GM19023 (cell line): ENCODE measurements at regions not wholly inside any gene's neighbourhood (a gene's known extent, or its start where the extent isn't known, plus 50 kb on each side); places are given as distances from the start of the nearest gene placed in this dataset.
A peak's percentile ranks its signal among the peaks of the same experiment; 100 is the strongest.

Experiments
- ATAC-seq: cut with Tn5 transposase; IDR thresholded peaks from one replicate; pipeline ENCODE4 v1.9.1; 2021; ENCODE audit warnings: mild to moderate bottlenecking, moderate library complexity; ENCODE audit not compliant: unreplicated experiment

GRCh38 chr3:104575634-104576033, 791.1 kb upstream of the ALCAM start:
- no peak for ATAC-seq

GRCh38 chr3:104578558-104578957, 788.2 kb upstream of the ALCAM start:
- no peak for ATAC-seq

- no peak for ATAC-seq
These were observed 784.6 kb upstream of the ALCAM start for GRCh38 chr3:104582092-104582491.

GRCh38 chr3:104584682-104585081, 782.0 kb upstream of the ALCAM start:
- ATAC-seq, result no peak

- no peak for ATAC-seq
These were observed 780.4 kb upstream of the ALCAM start for GRCh38 chr3:104586344-104586743.

GRCh38 chr3:104588442-104588841, 778.3 kb upstream of the ALCAM start:
- ATAC-seq, result no peak

GRCh38 chr3:104591776-104592175, 774.9 kb upstream of the ALCAM start:
- ATAC-seq, result no peak

GRCh38 chr3:104594491-104594890, 772.2 kb upstream of the ALCAM start:
- ATAC-seq, result no peak

GRCh38 chr3:104596054-104596453, 770.7 kb upstream of the ALCAM start:
- no peak for ATAC-seq

- ATAC-seq, result peak; percentile 93
These were observed 770.2 kb upstream of the ALCAM start for GRCh38 chr3:104596551-104596950.

- no peak for ATAC-seq
These were observed 767.7 kb upstream of the ALCAM start for GRCh38 chr3:104598848-104599511.

GRCh38 chr3:104604326-104605010, 762.2 kb upstream of the ALCAM start:
- ATAC-seq, result no peak

- no peak for ATAC-seq
These were observed 759.9 kb upstream of the ALCAM start for GRCh38 chr3:104606812-104607211.

- no peak for ATAC-seq
These were observed 755.7 kb upstream of the ALCAM start for GRCh38 chr3:104610730-104611652.

- no peak for ATAC-seq
These were observed 754.5 kb upstream of the ALCAM start for GRCh38 chr3:104612218-104612617.

- no peak for ATAC-seq
These were observed 752.1 kb upstream of the ALCAM start for GRCh38 chr3:104614564-104614963.

GRCh38 chr3:104628185-104628789, 738.4 kb upstream of the ALCAM start:
- no peak for ATAC-seq

- ATAC-seq, result no peak
These were observed 737.7 kb upstream of the ALCAM start for GRCh38 chr3:104629038-104629437.

- no peak for ATAC-seq
These were observed 735.5 kb upstream of the ALCAM start for GRCh38 chr3:104631254-104631653.

- no peak for ATAC-seq
These were observed 734.2 kb upstream of the ALCAM start for GRCh38 chr3:104632521-104632920.

- no peak for ATAC-seq
These were observed 733.8 kb upstream of the ALCAM start for GRCh38 chr3:104632947-104633346.
